Activated T-cell treated with anti-CD3 and anti-CD28 coated beads, Interleukin-2, amount 50 U/mL, for 72 hours (primary cell): ENCODE measurements at regions not wholly inside any gene's neighbourhood (a gene's known extent, or its start where the extent isn't known, plus 50 kb on each side); places are given as distances from the start of the nearest gene placed in this dataset.
"Not testable (repeated sequence)": the region's sequence is repeated elsewhere in the genome, so short reads cannot be mapped to it uniquely, and the experiment has no call there.

ENCODE experiments used
- ATAC-seq, 2 donors: fragments of 150-1000 bp; cut with Tn5 transposase; replicated peaks in 1 of 2; 2 replicates each; pipeline ENCODE4 v1.10.0; 2021; ENCODE audit warnings: moderate library complexity in 2 of 2, mild to moderate bottlenecking in 1 of 2
- DNase-seq, 2 donors: peaks; one replicate each; pipeline ENCODE4 v3.0.0; 2021 to 2022; ENCODE audit warnings: mixed read lengths in 1 of 2
- H3K27ac Mint-ChIP-seq: one replicate; pipeline ENCODE4 v1.8.0; 2022; ENCODE audit warnings: mild to moderate bottlenecking, moderate library complexity, mixed read lengths
- H3K27me3 Mint-ChIP-seq: one replicate; pipeline ENCODE4 v1.8.0; 2022; ENCODE audit warnings: low read depth, mixed read lengths
- H3K36me3 Mint-ChIP-seq, 2 donors: one replicate each; pipeline ENCODE4 v1.8.0; 2022; ENCODE audit warnings: mixed read lengths in 2 of 2, mild to moderate bottlenecking in 1 of 2; ENCODE audit not compliant: insufficient read depth in 2 of 2
- H3K4me1 Mint-ChIP-seq: one replicate; pipeline ENCODE4 v1.8.0; 2022; ENCODE audit warnings: low read depth, mixed read lengths
- H3K4me3 Mint-ChIP-seq, 2 donors: one replicate each; pipeline ENCODE4 v1.8.0; 2022; ENCODE audit warnings: mild to moderate bottlenecking in 2 of 2, mixed read lengths in 2 of 2, moderate library complexity in 2 of 2
- H3K9me3 Mint-ChIP-seq, 2 donors: one replicate each; pipeline ENCODE4 v1.8.0; 2022; ENCODE audit warnings: mixed read lengths in 2 of 2

DNA sequence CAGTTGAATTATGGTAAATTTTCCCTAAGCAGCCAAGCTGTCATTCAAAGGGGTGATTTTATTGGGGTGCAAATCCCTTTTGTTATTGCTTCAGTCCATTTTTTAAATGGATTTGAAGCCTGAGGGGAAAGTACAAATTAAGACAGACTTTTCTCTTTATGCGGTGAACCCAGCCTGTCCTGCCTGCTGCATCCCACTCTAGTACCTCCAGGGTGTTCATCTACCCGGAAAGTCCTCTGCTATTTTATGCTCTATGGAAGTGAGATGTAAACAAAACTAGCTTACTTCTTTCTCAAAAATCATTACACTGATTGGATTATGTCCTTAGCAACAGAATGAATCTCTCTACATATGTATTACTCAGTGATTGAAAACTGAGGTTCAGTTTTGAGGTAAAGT, 1088.9 kb upstream of the CITED2 start:
- Mint-ChIP-seq H3K4me3 (no peak overlapping the region), H3K36me3 (no peaks in the 10 kb centered on the region), H3K9me3 (peaks cover 1% of the 10 kb centered on the region in 2 donors), H3K27ac (no peak overlapping the region), H3K4me1 (no peaks in the 10 kb centered on the region), H3K27me3 (peaks cover 9% of the 10 kb centered on the region)
- ATAC-seq (no peak), DNase-seq (no peak)

DNA sequence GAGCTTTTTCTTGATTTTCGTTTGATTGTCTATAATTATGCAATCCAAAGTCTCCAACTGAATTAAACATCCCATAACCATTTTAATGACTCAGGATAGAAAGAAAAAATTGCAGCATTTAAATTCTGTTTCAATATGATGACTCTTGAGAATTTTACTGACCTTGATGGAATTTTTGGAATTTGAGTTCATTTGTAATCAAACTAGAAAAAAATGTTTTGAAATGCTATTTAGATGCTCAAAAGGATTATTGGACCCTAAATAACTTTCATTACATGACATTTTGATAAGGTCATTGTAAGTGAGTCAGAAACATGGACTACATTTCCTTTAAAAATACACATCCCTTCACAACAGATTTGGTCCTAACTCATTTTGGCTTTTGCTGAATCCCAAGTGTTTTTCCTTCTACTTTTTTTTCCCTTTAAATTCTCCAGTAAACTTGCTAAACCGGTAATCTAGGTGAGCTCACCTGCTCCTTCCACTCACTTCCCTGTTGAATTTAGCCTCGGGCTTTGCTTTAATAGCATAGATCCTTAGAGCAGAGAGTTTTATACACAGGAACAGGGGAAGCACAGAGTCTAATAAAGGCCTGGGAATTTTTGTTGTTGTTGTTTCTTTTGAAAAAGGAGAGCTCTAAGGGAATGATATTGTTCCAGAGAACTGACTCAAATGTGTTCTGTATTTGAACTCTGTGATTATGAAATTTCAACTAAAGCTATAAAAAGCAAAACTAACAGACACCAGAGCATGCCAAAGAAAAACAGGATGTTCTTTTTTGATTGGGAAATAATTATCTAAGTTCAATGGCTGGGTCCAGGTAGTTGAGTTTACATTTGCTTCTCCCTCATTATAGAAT, 1088.2 kb upstream of the CITED2 start:
- H3K27me3 Mint-ChIP-seq: peaks cover 9% of the 10 kb centered on the region
- no peak for ATAC-seq
- no peaks in the 10 kb centered on the region for H3K36me3 Mint-ChIP-seq
- DNase-seq: no peak
- no peak overlapping the region for H3K27ac Mint-ChIP-seq
- H3K4me1 Mint-ChIP-seq: no peaks in the 10 kb centered on the region
- no peak overlapping the region for H3K4me3 Mint-ChIP-seq
- H3K9me3 Mint-ChIP-seq: peaks cover 0 to 1% of the 10 kb centered on the region in 2 donors

DNA sequence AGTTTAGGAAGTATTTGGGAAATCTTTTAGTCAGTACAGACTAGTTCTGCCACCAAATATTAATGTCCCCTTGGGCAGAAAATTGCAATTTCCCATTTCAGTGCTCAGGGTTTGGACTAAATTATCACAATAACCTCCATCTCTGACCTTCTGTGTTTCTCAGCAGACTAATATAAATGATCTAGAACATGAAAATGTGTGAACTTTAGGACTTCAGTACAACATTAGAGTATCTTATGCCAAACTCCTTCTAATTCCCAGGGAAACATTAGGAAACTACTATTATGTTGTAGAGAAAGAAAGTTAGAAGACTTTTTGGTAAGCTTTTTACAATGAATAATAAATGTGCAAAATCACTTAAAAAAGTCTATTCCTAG, 1087.6 kb upstream of the CITED2 start:
- Mint-ChIP-seq H3K4me3 (no peak overlapping the region), H3K27ac (no peak overlapping the region), H3K27me3 (peaks cover 9% of the 10 kb centered on the region), H3K4me1 (no peaks in the 10 kb centered on the region), H3K9me3 (peaks cover 0 to 1% of the 10 kb centered on the region in 2 donors), H3K36me3 (no peaks in the 10 kb centered on the region)
- no peak for ATAC-seq
- DNase-seq: no peak

DNA sequence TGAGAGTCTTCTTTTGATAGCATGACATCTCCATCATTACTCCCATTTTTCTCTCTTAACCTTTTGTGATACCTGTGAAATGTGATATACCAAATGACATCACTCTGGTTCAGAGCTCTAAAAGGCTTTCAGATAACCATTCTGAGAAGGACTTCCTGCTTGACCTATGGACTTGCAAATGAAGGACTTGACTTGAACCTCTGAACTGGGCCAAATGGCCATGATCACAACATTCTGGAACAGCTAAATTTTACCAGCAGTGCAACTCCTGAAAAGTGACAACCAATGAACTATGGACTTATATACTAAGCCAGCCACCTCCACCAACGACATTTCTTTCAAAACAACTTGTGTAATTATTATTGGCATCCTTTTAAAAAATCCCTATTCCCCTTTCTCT, 1085.8 kb upstream of the CITED2 start:
- no peaks in the 10 kb centered on the region for H3K9me3 Mint-ChIP-seq
- no peak overlapping the region for H3K4me3 Mint-ChIP-seq
- H3K27ac Mint-ChIP-seq: no peak overlapping the region
- no peaks in the 10 kb centered on the region for H3K4me1 Mint-ChIP-seq
- no peaks in the 10 kb centered on the region for H3K36me3 Mint-ChIP-seq
- ATAC-seq: no peak
- no peak for DNase-seq
- peaks cover 19% of the 10 kb centered on the region for H3K27me3 Mint-ChIP-seq

DNA sequence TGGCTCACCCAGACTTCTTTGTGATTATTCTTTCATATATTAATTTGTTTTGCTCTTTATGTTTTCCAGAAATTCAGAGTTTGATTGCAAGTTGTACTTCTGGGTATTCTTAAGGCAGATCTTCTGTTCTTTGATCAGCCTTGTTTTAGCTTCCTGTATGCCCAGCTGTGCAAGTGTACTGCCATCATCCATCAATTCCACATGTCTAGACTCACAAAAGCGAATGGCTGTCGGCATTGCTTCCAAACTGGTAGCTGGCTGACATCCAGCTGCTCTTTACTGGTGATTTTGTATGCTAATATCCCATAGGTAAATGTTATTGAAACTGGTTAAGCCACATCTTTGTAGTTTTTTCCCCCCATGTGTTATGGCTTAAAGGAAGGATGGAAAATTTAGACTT, 1084.8 kb upstream of the CITED2 start:
- Mint-ChIP-seq H3K4me3 (no peak overlapping the region), H3K27me3 (peaks cover 19% of the 10 kb centered on the region), H3K4me1 (no peaks in the 10 kb centered on the region), H3K9me3 (no peaks in the 10 kb centered on the region), H3K27ac (no peak overlapping the region), H3K36me3 (no peaks in the 10 kb centered on the region)
- DNase-seq: no peak
- no peak for ATAC-seq

DNA sequence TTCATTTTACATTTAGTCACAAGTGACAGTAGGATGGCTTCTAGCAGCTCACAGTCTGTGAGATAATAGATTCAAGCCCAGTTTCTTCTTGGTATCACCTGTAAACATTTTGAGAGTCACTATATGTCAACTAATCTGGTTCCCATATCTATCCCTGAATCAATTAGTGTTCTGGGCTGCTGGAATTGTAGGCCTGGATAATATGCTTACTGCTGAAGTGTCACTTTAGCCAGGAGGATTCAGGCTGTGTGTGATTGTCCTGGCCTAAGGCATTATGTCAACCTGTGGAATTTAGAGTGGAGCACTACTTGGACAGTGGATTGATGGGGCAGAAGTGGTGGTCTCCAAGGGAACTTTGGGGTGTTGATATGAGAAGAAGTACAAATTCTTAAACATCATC, 1071.8 kb upstream of the CITED2 start:
- Mint-ChIP-seq H3K9me3 (no peaks in the 10 kb centered on the region), H3K4me3 (no peak overlapping the region), H3K27me3 (no peaks in the 10 kb centered on the region), H3K4me1 (no peaks in the 10 kb centered on the region), H3K36me3 (no peaks in the 10 kb centered on the region), H3K27ac (no peak overlapping the region)
- no peak for ATAC-seq
- DNase-seq: no peak

DNA sequence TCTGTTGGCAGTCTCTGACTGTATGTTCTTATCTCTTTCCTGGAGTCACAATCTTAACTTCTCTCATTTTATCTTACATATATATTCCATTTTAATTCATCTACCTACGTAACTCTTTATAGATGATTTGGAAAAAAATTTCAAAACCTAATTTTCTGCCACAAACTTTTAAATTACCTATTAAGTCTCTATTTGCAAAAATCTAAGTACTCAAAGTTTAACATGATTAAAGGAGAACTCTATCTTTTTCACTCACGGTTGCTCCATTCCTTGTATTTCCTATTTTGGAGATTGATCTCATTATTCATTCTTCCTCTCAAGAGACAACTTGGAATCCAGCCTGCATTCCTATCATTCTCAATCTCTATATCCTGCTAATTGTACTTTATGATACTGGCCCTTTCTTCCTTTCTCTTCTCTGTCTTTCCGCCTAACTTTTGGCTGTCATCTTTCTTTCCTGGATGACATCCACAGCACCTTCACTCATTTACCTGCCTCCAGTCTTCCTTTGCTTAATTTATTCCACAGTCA, 1071.1 kb upstream of the CITED2 start:
- H3K27me3 Mint-ChIP-seq: no peaks in the 10 kb centered on the region
- H3K4me3 Mint-ChIP-seq: no peak overlapping the region
- ATAC-seq: no peak
- no peak overlapping the region for H3K27ac Mint-ChIP-seq
- H3K4me1 Mint-ChIP-seq: no peaks in the 10 kb centered on the region
- H3K9me3 Mint-ChIP-seq: no peaks in the 10 kb centered on the region
- no peaks in the 10 kb centered on the region for H3K36me3 Mint-ChIP-seq
- no peak for DNase-seq

DNA sequence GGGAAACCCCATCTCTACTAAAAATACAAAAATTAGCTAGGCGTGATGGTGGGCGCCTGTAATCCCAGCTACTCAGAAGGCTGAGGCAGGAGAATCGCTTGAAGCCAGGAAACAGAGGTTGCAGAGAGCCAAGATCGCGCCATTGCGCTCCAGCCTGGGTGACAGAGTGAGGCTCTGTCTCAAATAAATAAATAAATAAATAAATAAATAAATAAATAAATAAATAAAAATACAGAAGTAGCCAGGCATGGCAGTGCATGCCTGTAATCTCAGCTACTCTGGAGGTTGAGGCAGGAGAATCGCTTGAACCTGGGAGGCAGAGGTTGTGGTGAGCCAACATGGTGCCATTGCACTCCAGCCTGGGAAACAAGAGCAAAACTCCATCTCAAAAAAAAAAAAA, 1068.7 kb upstream of the CITED2 start:
- DNase-seq, H3K4me1 Mint-ChIP-seq, H3K27me3 Mint-ChIP-seq, H3K9me3 Mint-ChIP-seq, H3K27ac Mint-ChIP-seq, ATAC-seq, H3K4me3 Mint-ChIP-seq, H3K36me3 Mint-ChIP-seq: not testable (repeated sequence)

DNA sequence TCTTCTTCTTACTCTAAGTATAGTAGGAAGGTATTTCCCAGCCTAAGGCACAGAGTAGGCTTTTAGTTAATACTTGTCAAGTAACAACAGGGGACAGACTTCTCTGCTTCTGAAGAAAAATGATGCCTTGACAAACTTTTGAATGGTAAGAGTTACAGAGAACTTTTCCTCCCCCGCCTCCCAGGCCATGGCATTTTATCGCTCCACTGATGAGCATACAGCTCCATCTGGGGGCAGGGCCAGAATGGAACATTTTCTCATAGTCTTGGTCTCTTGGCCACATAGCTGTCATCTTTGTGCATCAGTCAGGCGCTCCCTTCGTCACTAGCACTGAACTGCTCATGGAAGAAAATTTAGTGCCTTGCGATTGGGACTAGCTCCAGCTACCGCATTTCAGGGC, 1066.8 kb upstream of the CITED2 start:
- ATAC-seq (no peak), DNase-seq (no peak)
- Mint-ChIP-seq H3K36me3 (no peaks in the 10 kb centered on the region), H3K9me3 (no peaks in the 10 kb centered on the region), H3K27me3 (no peaks in the 10 kb centered on the region), H3K27ac (no peak overlapping the region), H3K4me1 (no peaks in the 10 kb centered on the region), H3K4me3 (no peak overlapping the region)

DNA sequence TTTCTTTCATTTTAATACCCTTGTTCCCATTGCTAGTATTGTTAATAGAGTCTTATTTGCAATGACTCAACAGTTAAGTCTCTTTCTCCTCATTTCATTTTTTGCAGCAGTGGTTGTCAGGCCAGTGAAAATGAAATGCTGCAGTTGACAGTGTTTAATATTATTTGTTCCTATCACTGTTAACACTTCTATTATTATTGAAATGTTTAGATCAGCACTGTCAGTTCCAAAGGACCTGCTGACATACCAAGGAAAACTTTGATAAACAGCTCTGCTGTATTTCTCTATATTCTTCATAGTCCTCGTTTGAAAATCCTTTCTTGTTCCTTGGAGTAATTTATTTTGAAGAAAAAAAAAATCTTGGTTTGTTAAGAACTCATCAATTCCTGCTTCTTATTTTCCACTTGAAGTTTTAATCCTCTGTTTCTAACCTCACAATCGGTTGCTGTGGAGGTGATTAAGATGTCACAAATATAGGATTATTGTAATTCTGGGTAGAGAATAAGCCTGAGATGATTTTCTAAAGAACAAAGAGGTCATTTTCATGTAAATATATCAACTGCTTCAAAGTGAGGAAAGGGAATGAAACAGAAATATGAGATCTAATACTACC, 1065.9 kb upstream of the CITED2 start:
- no peaks in the 10 kb centered on the region for H3K4me1 Mint-ChIP-seq
- H3K27me3 Mint-ChIP-seq: no peaks in the 10 kb centered on the region
- DNase-seq (no peak), ATAC-seq (no peak)
- no peaks in the 10 kb centered on the region for H3K36me3 Mint-ChIP-seq
- no peak overlapping the region for H3K4me3 Mint-ChIP-seq
- no peak overlapping the region for H3K27ac Mint-ChIP-seq
- no peaks in the 10 kb centered on the region for H3K9me3 Mint-ChIP-seq

DNA sequence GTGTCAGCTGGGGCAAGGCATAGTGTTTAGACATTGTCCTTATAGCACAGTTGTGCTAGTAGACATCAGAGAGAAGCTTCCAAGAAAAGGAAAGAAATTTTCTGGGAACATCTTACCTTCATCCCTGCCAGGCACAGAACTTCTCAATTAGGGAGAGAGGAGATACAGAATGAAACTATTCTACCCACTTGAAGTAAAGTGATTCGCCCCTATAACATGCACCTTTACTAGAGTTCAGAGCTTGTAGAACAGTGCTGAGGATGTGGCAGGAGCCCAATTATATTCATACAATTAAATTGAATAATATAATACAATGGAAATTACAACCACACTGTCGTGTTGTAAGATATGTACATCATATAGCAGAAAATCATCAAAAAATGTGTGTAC, 1063.9 kb upstream of the CITED2 start:
- no peak overlapping the region for H3K4me3 Mint-ChIP-seq
- H3K9me3 Mint-ChIP-seq: peaks cover 0 to 2% of the 10 kb centered on the region in 2 donors
- peaks cover 3% of the 10 kb centered on the region for H3K27me3 Mint-ChIP-seq

DNA sequence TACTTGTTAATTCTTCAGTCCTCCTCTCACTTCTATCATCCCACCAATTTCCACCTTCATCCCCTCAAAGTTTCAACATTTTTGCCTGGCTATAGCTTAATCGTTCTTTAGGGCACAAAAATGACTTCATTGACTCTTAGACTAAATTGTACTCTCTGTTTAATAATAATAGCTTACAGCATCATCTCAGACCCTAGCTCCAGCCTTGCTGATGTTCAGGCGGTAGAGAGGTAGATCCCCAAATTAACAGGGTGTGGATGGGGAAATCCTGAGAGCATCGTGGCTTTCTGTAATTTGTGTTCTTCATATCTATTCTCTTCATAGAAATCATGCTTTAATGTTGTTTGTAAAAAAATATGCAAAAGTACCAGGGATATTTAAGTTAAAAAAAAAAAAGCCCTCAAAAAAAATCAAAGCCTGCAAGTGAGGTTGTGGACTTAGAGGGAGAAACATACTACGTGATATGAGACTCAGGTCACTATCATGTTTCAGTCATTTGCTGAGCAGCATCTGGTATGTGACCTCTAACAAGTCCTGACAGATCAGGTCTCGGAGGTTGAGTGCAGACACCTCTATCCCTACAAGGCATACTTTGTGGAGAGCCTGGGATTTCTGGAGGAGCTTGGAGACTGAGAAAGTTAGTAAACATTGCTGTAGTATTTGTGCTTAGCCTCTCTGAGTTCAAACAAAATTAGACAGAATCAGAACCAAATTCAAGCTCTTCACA, 1063.3 kb upstream of the CITED2 start:
- Mint-ChIP-seq H3K27me3 (peaks cover 6% of the 10 kb centered on the region), H3K9me3 (peaks cover 2% of the 10 kb centered on the region in 2 donors), H3K36me3 (no peaks in the 10 kb centered on the region), H3K4me1 (no peaks in the 10 kb centered on the region), H3K27ac (no peak overlapping the region), H3K4me3 (no peak overlapping the region)
- ATAC-seq (no peak), DNase-seq (no peak)

More for the DNA sequence above, 1063.9 kb upstream of the CITED2 start:
- H3K4me1 Mint-ChIP-seq: no peaks in the 10 kb centered on the region
- H3K27ac Mint-ChIP-seq: no peak overlapping the region
- DNase-seq (no peak), ATAC-seq (no peak)
- no peaks in the 10 kb centered on the region for H3K36me3 Mint-ChIP-seq

DNA sequence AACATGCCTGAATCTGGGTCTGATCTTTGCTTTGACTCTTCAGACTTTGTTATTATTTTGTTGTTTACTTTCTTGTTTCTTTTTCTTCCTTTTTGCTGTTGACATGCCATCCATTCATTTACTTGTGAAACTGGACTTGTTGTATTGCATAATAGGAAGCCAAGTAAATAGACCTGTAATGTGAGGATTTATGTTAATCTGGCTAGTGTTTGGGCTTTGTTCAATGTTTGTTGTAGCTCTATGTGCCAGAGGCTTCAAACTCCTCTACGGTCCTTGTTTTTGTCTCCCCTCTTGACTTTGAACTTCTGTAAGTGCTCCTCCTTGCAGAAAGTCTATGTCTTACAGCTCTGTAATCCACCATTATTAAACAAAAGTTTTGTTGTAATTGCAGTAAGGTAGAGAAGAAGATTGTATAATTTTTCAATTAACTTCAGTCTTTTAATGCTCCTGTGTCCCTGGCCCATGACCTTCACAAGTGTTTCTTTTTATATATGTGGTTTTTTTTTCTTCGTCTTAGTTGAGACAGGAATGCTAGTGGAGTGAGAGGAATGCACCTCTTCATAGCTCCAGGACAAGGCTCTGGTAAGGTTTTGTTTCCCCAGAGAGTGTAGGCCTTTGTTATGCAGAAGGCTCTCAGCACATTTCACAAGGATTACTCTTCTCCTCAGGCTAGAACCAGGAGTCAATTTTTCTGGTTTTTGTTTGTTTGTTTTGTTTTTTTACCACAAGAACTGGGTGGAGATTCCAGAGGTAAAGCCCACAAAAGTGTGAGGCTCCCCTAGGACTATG, 1061.8 kb upstream of the CITED2 start:
- H3K27ac Mint-ChIP-seq: no peak overlapping the region
- no peak for ATAC-seq
- no peak for DNase-seq
- H3K4me1 Mint-ChIP-seq: no peaks in the 10 kb centered on the region
- H3K27me3 Mint-ChIP-seq: peaks cover 6% of the 10 kb centered on the region
- no peak overlapping the region for H3K4me3 Mint-ChIP-seq
- H3K9me3 Mint-ChIP-seq: peaks cover 2% of the 10 kb centered on the region in 2 donors
- no peaks in the 10 kb centered on the region for H3K36me3 Mint-ChIP-seq
